B cell (primary cell): ENCODE measurements at regions not wholly inside any gene's neighbourhood (a gene's known extent, or its start where the extent isn't known, plus 50 kb on each side); places are given as distances from the start of the nearest gene placed in this dataset.
"Not testable (repeated sequence)": the region's sequence is repeated elsewhere in the genome, so short reads cannot be mapped to it uniquely, and the experiment has no call there.

ENCODE experiments used
- ATAC-seq: fragments of 200-7000 bp; cut with Tn5 transposase; one replicate; pipeline ENCODE4 v1.10.0; 2021; ENCODE audit warnings: low read depth, mild to moderate bottlenecking, moderate number of reproducible peaks, moderate library complexity
- CTCF ChIA-PET: fragments of 350-600 bp; sonication (Branson Sonifier 250); formaldehyde crosslinking; loops from one replicate; lab custom pipeline; 2021; ENCODE audit warnings: antibody characterized with exemption, inconsistent platforms; lab: Charles Lee
- POLR2A ChIA-PET: fragments of 350-600 bp; sonication (Branson Sonifier 250); formaldehyde crosslinking; loops from one replicate; lab custom pipeline; 2021; ENCODE audit warnings: antibody characterized with exemption; lab: Charles Lee
- DNase-seq: peaks from one replicate; pipeline ENCODE4 v3.0.0; 2013
- H2AFZ ChIP-seq: 2 replicates; pipeline ENCODE4 v1.6.1; 2012; ENCODE audit warnings: mild to moderate bottlenecking, low read depth, low read length; ENCODE audit not compliant: insufficient read depth, poor library complexity, severe bottlenecking
- H3K27ac ChIP-seq, 2 donors: 1 replicate in 1 of 2; 2 replicates in 1 of 2; pipeline ENCODE4 v1.5.1; 2012 to 2013; ENCODE audit warnings: low read length in 2 of 2, mild to moderate bottlenecking in 2 of 2, moderate library complexity in 1 of 2
- H3K27me3 ChIP-seq, 4 experiments: fragments of 200-600 bp in 1 of 4; sonication (generic) in 1 of 4; replicated peaks in 1 of 4; 1 replicate in 2 of 4; 2 replicates in 2 of 4; pipeline versions ENCODE4 v1.6.1 to v1.7.0; 2013 to 2016; ENCODE audit warnings: low read length in 3 of 4, mild to moderate bottlenecking in 2 of 4, mixed read lengths in 1 of 4, moderate library complexity in 1 of 4; ENCODE audit not compliant: insufficient read depth in 4 of 4, control insufficient read depth in 3 of 4; ENCODE audit errors: control extremely low read depth in 1 of 4
- H3K36me3 ChIP-seq, 2 experiments: replicated peaks in 1 of 2; 1 replicate in 1 of 2; 2 replicates in 1 of 2; pipeline versions ENCODE4 v1.6.1 to v1.7.1; 2013; ENCODE audit warnings: low read length in 1 of 2; ENCODE audit not compliant: insufficient read depth in 2 of 2, control insufficient read depth in 1 of 2; ENCODE audit errors: control extremely low read depth in 1 of 2, extremely low read depth in 1 of 2
- H3K4me1 ChIP-seq, 2 donors: fragments of 200-600 bp in 1 of 2; sonication (generic) in 1 of 2; 1 replicate in 1 of 2; 2 replicates in 1 of 2; pipeline versions ENCODE4 v1.5.1 to v1.6.1; 2013 to 2017; ENCODE audit warnings: low read length in 2 of 2; ENCODE audit not compliant: control insufficient read depth in 2 of 2, insufficient read depth in 2 of 2
- H3K4me2 ChIP-seq: replicated peaks from 2 replicates; pipeline ENCODE3; 2012; ENCODE audit warnings: mild to moderate bottlenecking, low read depth, low read length; ENCODE audit not compliant: poor library complexity, severe bottlenecking
- H3K4me3 ChIP-seq, 5 experiments: fragments of 200-600 bp in 1 of 5; sonication (generic) in 1 of 5; 1 replicate in 3 of 5; 2 replicates in 2 of 5; pipeline versions ENCODE4 v1.5.1 to v1.7.0; 2011 to 2016; ENCODE audit warnings: low read length in 4 of 5, mild to moderate bottlenecking in 4 of 5, low read depth in 2 of 5, control low read depth in 1 of 5, moderate library complexity in 1 of 5; ENCODE audit not compliant: insufficient read depth in 1 of 5; ENCODE audit errors: control extremely low read depth in 1 of 5, extremely low read depth in 1 of 5
- H3K79me2 ChIP-seq: fragments of 200-600 bp; sonication (generic); one replicate; pipeline ENCODE4 v1.6.0; 2016; ENCODE audit warnings: low read length; ENCODE audit not compliant: control insufficient read depth, insufficient read depth
- H3K9ac ChIP-seq: fragments of 200-600 bp; sonication (generic); 2 replicates; pipeline ENCODE4 v1.6.1; 2017; ENCODE audit warnings: mild to moderate bottlenecking, low read length, moderate library complexity
- H3K9me3 ChIP-seq, 3 donors: one replicate each; pipeline versions ENCODE4 v1.6.1 to v1.7.1; 2013; ENCODE audit warnings: low read length in 2 of 3; ENCODE audit not compliant: control insufficient read depth in 2 of 3, insufficient read depth in 1 of 3; ENCODE audit errors: control extremely low read depth in 1 of 3
- H4K20me1 ChIP-seq: 2 replicates; pipeline ENCODE4 v1.6.0; 2012; ENCODE audit warnings: mild to moderate bottlenecking, low read length; ENCODE audit not compliant: insufficient read depth, control insufficient read depth, poor library complexity, severe bottlenecking
- H3K27ac Mint-ChIP-seq: one replicate; pipeline ENCODE4 v1.8.0; 2021; ENCODE audit warnings: mixed read lengths
- H3K27me3 Mint-ChIP-seq: one replicate; pipeline ENCODE4 v1.8.0; 2021; ENCODE audit warnings: mixed read lengths
- H3K4me1 Mint-ChIP-seq: one replicate; pipeline ENCODE4 v1.8.0; 2021; ENCODE audit warnings: mixed read lengths
- H3K4me3 Mint-ChIP-seq: one replicate; pipeline ENCODE4 v1.8.0; 2021; ENCODE audit warnings: mixed read lengths
- H3K9me3 Mint-ChIP-seq: one replicate; pipeline ENCODE4 v1.8.0; 2022; ENCODE audit warnings: mixed read lengths; ENCODE audit not compliant: insufficient read depth
- CTCF ChIP-seq: fragments of 200-600 bp; IDR thresholded peaks from one replicate; pipeline ENCODE4 v1.8.0; 2022; ENCODE audit warnings: antibody characterized with exemption, mild to moderate bottlenecking
- EZH2 ChIP-seq: IDR thresholded peaks from 2 replicates; pipeline ENCODE4 v1.6.1; 2012; ENCODE audit warnings: borderline replicate concordance, low read depth, mild to moderate bottlenecking, moderate library complexity, low read length; ENCODE audit not compliant: insufficient read depth, poor library complexity, severe bottlenecking
- WGBS: methylation state at CpG from one replicate; pipeline ENCODE4 v1.1.5; 2013; ENCODE audit warnings: missing lambda C conversion rate; ENCODE audit not compliant: insufficient coverage; 5-methylcytosine and 5-hydroxymethylcytosine counted together
- intact Hi-C: fragments of 100-400 bp; cut with micrococcal nuclease; formaldehyde crosslinking; loops from one replicate; pipeline ENCODE4 v1.10.0; 2022

DNA sequence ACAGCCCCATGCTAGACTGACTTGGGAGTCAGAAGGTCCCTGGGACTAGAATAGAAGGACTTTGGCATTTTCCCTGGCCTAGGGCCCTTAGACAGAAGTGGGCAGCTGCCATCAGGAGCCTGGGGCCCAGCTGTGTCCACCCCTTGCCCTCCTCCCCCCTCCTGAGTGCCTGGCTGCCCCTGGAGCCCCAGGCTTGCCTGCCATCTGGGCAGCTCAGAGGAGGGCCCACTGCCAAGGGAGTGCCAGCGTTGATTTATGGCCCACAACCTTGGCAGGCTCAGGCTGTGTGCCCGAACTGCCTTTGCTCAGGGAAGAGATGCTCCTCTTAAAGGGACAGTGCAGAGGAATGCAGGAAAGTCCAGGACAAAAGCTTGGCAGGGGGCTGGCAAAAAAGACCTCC, 439.1 kb downstream of the SPATA31A7 start:
- CTCF ChIA-PET, H3K27ac Mint-ChIP-seq, H2AFZ ChIP-seq, H3K9me3 ChIP-seq, H3K36me3 ChIP-seq, H3K4me2 ChIP-seq, DNase-seq, H3K79me2 ChIP-seq, H3K27me3 ChIP-seq, H3K9ac ChIP-seq, intact Hi-C loops, H4K20me1 ChIP-seq, H3K27me3 Mint-ChIP-seq, H3K4me3 Mint-ChIP-seq, H3K4me3 ChIP-seq, H3K4me1 ChIP-seq, H3K27ac ChIP-seq, POLR2A ChIA-PET, H3K4me1 Mint-ChIP-seq, ATAC-seq, H3K9me3 Mint-ChIP-seq: not testable (repeated sequence)
- no CpG with 5 or more reads among the region's 2 CpGs for WGBS

DNA sequence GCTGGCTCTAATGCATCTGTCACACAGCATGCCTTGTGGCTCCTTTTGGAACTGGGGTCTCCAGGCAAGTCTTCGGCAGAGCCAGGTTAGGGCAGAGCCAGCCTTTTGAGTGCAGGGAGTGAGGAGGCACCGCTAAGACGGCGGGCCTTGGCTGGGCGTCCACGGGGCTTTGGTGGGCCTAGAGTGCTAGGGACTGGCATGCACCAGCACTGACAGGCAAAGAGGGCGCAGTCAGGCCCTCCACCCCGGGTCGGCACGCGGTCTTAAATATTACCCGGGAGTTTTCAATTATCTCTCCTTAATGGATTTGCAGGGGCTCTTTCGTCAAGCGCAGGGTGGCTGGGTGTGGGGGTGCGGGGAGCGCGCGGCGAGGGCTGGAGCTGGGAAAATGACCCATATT, 444.4 kb downstream of the SPATA31A7 start:
- ChIA-PET CTCF (no interaction called here), POLR2A (no interaction called here)
- no peak overlapping the region for H3K4me3 ChIP-seq
- H3K9ac ChIP-seq: no peak overlapping the region
- intact Hi-C loops: no loop called here
- no peaks in the 10 kb centered on the region for H3K4me1 ChIP-seq
- H3K27ac ChIP-seq: no peak overlapping the region
- DNase-seq: no peak
- no peaks in the 10 kb centered on the region for H3K79me2 ChIP-seq
- H3K4me2 ChIP-seq: no peak overlapping the region
- H3K36me3 ChIP-seq: no peaks in the 10 kb centered on the region
- H3K4me1 Mint-ChIP-seq: no peaks in the 10 kb centered on the region
- H3K27me3 ChIP-seq: no peaks in the 10 kb centered on the region
- H3K4me3 Mint-ChIP-seq: no peak overlapping the region
- H3K9me3 Mint-ChIP-seq: no peaks in the 10 kb centered on the region
- peaks cover 0 to 3% (median 0%) of the 10 kb centered on the region in 3 donors for H3K9me3 ChIP-seq
- 82% methylated on average over 6 of the region's 19 CpGs for WGBS
- no peak overlapping the region for H2AFZ ChIP-seq
- no peak overlapping the region for H3K27ac Mint-ChIP-seq
- no peak for TF ChIP-seq EZH2
- TF ChIP-seq CTCF: no peak
- ATAC-seq: no peak
- no peaks in the 10 kb centered on the region for H3K27me3 Mint-ChIP-seq
- no peaks in the 10 kb centered on the region for H4K20me1 ChIP-seq

DNA sequence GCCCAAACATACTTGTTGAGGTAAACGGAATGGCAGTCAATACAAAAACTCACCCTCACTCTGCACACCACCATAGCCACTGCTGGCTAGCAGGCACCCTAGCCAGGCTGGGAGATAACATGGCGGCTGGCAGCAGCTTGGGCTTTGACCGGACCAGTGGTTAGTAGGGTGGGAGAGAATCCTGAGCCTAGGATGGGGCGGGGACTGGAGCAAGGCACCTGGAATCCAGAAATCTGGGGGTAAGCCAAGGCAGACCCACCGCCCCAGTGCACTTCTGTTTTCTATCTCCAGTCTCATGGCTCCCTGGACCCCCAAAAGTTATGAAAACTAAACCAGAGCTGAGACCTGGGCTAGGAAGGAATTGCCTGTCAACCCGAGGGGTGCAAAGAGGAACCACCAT, 474.4 kb downstream of the SPATA31A7 start:
- CTCF ChIA-PET, H4K20me1 ChIP-seq, H3K27ac ChIP-seq, H3K9ac ChIP-seq, H3K4me1 ChIP-seq, H3K9me3 Mint-ChIP-seq, H3K4me2 ChIP-seq, intact Hi-C loops, H3K27me3 ChIP-seq, ATAC-seq, H3K27me3 Mint-ChIP-seq, H3K4me3 ChIP-seq, H3K36me3 ChIP-seq, H3K4me3 Mint-ChIP-seq, H3K79me2 ChIP-seq, DNase-seq, H3K4me1 Mint-ChIP-seq, H3K27ac Mint-ChIP-seq, POLR2A ChIA-PET, H2AFZ ChIP-seq: not testable (repeated sequence)
- peaks cover 0 to 40% (median 0%) of the 10 kb centered on the region in 3 donors for H3K9me3 ChIP-seq
- WGBS: no CpG with 5 or more reads among the region's 6 CpGs
